H9 (cell line): ENCODE measurements at regions not wholly inside any gene's neighbourhood (a gene's known extent, or its start where the extent isn't known, plus 50 kb on each side); places are given as distances from the start of the nearest gene placed in this dataset.

Experiments
- DNase-seq: peaks from one replicate; pipeline ENCODE4 v3.0.0-alpha.2; 2017
- H2AFZ ChIP-seq: one replicate; pipeline ENCODE4 v1.6.1; 2013; ENCODE audit warnings: mild to moderate bottlenecking, low read length, control low read depth, moderate library complexity
- H2AK5ac ChIP-seq: 2 replicates; pipeline ENCODE4 v1.6.1; 2013; ENCODE audit warnings: low read length, control low read depth, mixed read lengths; ENCODE audit not compliant: insufficient read length
- H2BK120ac ChIP-seq: one replicate; pipeline ENCODE4 v1.6.1; 2013; ENCODE audit warnings: low read depth, mild to moderate bottlenecking, low read length, control low read depth, inconsistent platforms; ENCODE audit not compliant: poor library complexity, severe bottlenecking
- H2BK12ac ChIP-seq: 2 replicates; pipeline ENCODE4 v1.6.1; 2013; ENCODE audit warnings: low read length, control low read depth, mixed read lengths, low read depth; ENCODE audit not compliant: insufficient read length
- H2BK15ac ChIP-seq: 2 replicates; pipeline ENCODE4 v1.6.1; 2013; ENCODE audit warnings: low read depth, low read length, control low read depth
- H2BK20ac ChIP-seq: one replicate; pipeline ENCODE4 v1.6.1; 2013; ENCODE audit warnings: low read depth, mild to moderate bottlenecking, low read length, control low read depth, inconsistent platforms; ENCODE audit not compliant: poor library complexity, severe bottlenecking
- H2BK5ac ChIP-seq: 2 replicates; pipeline ENCODE4 v1.6.1; 2013; ENCODE audit warnings: low read length, control low read depth, mixed read lengths; ENCODE audit not compliant: insufficient read length
- H3K14ac ChIP-seq: 2 replicates; pipeline ENCODE4 v1.6.1; 2013; ENCODE audit warnings: low read length, control low read depth; ENCODE audit not compliant: insufficient read depth
- H3K18ac ChIP-seq: 2 replicates; pipeline ENCODE4 v1.6.1; 2013; ENCODE audit warnings: low read depth, mild to moderate bottlenecking, mixed read lengths, low read length, control low read depth; ENCODE audit not compliant: insufficient read length
- H3K23ac ChIP-seq: 2 replicates; pipeline ENCODE4 v1.6.1; 2013; ENCODE audit warnings: low read length, control low read depth, mixed read lengths, low read depth; ENCODE audit not compliant: insufficient read length
- H3K23me2 ChIP-seq: 2 replicates; pipeline ENCODE4 v1.6.1; 2013; ENCODE audit warnings: low read depth, mild to moderate bottlenecking, mixed read lengths, low read length, control low read depth; ENCODE audit not compliant: insufficient read length, poor library complexity, severe bottlenecking
- H3K27ac ChIP-seq: 2 replicates; pipeline ENCODE4 v1.5.1; 2013; ENCODE audit warnings: low read length, control low read depth, mixed read lengths, low read depth; ENCODE audit not compliant: insufficient read length
- H3K27me3 ChIP-seq: 2 replicates; pipeline ENCODE4 v1.6.1; 2013; ENCODE audit warnings: low read length, control low read depth, inconsistent platforms; ENCODE audit not compliant: insufficient read depth
- H3K4ac ChIP-seq: 2 replicates; pipeline ENCODE4 v1.6.1; 2013; ENCODE audit warnings: low read depth, mild to moderate bottlenecking, control low read depth, inconsistent platforms, low read length, moderate library complexity
- H3K4me1 ChIP-seq: 2 replicates; pipeline ENCODE4 v1.6.1; 2013; ENCODE audit warnings: low read length, control low read depth, inconsistent platforms; ENCODE audit not compliant: insufficient read depth
- H3K4me2 ChIP-seq: 2 replicates; pipeline ENCODE4 v1.6.1; 2013; ENCODE audit warnings: low read length, control low read depth, mixed read lengths; ENCODE audit not compliant: insufficient read length, insufficient read depth
- H3K56ac ChIP-seq: 2 replicates; pipeline ENCODE4 v1.6.1; 2013; ENCODE audit warnings: low read depth, mild to moderate bottlenecking, mixed read lengths, low read length, control low read depth; ENCODE audit not compliant: insufficient read length
- H3K79me1 ChIP-seq: 2 replicates; pipeline ENCODE4 v1.6.1; 2013; ENCODE audit warnings: low read depth, mild to moderate bottlenecking, moderate library complexity, low read length, control low read depth, inconsistent platforms; ENCODE audit not compliant: insufficient read depth, poor library complexity, severe bottlenecking
- H3K79me2 ChIP-seq: 2 replicates; pipeline ENCODE4 v1.6.1; 2013; ENCODE audit warnings: low read length, control low read depth, inconsistent platforms; ENCODE audit not compliant: insufficient read depth
- H3K9ac ChIP-seq: 2 replicates; pipeline ENCODE4 v1.6.1; 2013; ENCODE audit warnings: low read length, control low read depth, mixed read lengths; ENCODE audit not compliant: insufficient read length; ENCODE audit errors: extremely low read depth
- H3K9me3 ChIP-seq: one replicate; pipeline ENCODE4 v1.6.1; 2013; ENCODE audit warnings: low read depth, low read length, inconsistent platforms; ENCODE audit not compliant: control insufficient read depth
- H3T11ph ChIP-seq: one replicate; pipeline ENCODE4 v1.6.1; 2013; ENCODE audit warnings: mild to moderate bottlenecking, low read length, control low read depth, inconsistent platforms
- H4K20me1 ChIP-seq: one replicate; pipeline ENCODE4 v1.6.1; 2013; ENCODE audit not compliant: control insufficient read depth, insufficient read length, insufficient read depth
- H4K5ac ChIP-seq: 2 replicates; pipeline ENCODE4 v1.6.1; 2013; ENCODE audit warnings: low read depth, mild to moderate bottlenecking, mixed read lengths, low read length, control low read depth; ENCODE audit not compliant: insufficient read length
- H4K8ac ChIP-seq: replicated peaks from 2 replicates; pipeline ENCODE4 v1.6.1; 2013; ENCODE audit warnings: low read length, control low read depth, mixed read lengths, low read depth; ENCODE audit not compliant: insufficient read length
- H4K91ac ChIP-seq: 2 replicates; pipeline ENCODE4 v1.6.1; 2013; ENCODE audit warnings: low read depth, mild to moderate bottlenecking, moderate library complexity, mixed read lengths, low read length, control low read depth; ENCODE audit not compliant: insufficient read length
- H3K27ac Mint-ChIP-seq, 3 experiments: 2 replicates in 2 of 3; 3 replicates in 1 of 3; pipeline ENCODE4 v1.8.0; 2020 to 2021; ENCODE audit warnings: mixed read lengths in 3 of 3, mild to moderate bottlenecking in 1 of 3, moderate library complexity in 1 of 3
- H3K27me3 Mint-ChIP-seq: 2 replicates; pipeline ENCODE4 v1.8.0; 2021; ENCODE audit warnings: low read depth, mild to moderate bottlenecking, moderate library complexity, mixed read lengths
- H3K36me3 Mint-ChIP-seq, 3 experiments: 2 replicates in 2 of 3; 3 replicates in 1 of 3; pipeline ENCODE4 v1.8.0; 2020 to 2021; ENCODE audit warnings: low read depth in 3 of 3, mixed read lengths in 3 of 3; ENCODE audit not compliant: insufficient read depth in 1 of 3
- H3K4me1 Mint-ChIP-seq, 2 experiments: 2 replicates each; pipeline ENCODE4 v1.8.0; 2020; ENCODE audit warnings: mixed read lengths in 2 of 2
- H3K4me3 Mint-ChIP-seq, 2 experiments: 2 replicates in 1 of 2; 3 replicates in 1 of 2; pipeline ENCODE4 v1.8.0; 2020 to 2021; ENCODE audit warnings: mild to moderate bottlenecking in 2 of 2, mixed read lengths in 2 of 2, moderate library complexity in 1 of 2
- H3K9me3 Mint-ChIP-seq, 2 experiments: 2 replicates in 1 of 2; 3 replicates in 1 of 2; pipeline ENCODE4 v1.8.0; 2020; ENCODE audit warnings: mild to moderate bottlenecking in 2 of 2, mixed read lengths in 2 of 2, moderate library complexity in 1 of 2
- TF ChIP-seq, protein P1 (sequence below): fragments of 200-600 bp; sonication (generic); conservative IDR thresholded peaks from 3 replicates; pipeline ENCODE4 v1.8.0; 2021; ENCODE audit warnings: antibody characterized with exemption, mild to moderate bottlenecking

DNA sequence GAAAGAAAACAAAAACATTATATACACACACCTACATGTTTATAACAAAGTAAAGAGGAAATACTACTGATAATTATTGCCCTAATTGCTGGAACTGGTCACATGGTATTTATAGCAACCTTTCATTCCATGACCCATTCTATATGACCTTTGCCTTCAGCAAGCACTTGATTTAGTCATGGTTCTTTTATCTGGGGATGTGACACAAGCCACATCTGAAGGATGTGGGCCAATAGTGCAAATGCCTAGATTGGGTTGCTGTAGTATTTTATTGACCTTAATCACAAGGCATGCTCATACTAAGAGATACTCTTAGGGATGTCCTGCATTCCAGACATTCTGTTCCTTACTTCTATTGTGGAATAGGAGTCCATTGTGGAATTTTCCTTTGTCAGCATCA, 723.5 kb upstream of the POM121L12 start:
- no peak overlapping the region for H3K9ac ChIP-seq
- H3K27ac ChIP-seq, result no peak overlapping the region
- H3T11ph ChIP-seq, result no peak overlapping the region
- TF ChIP-seq, protein P1, sequence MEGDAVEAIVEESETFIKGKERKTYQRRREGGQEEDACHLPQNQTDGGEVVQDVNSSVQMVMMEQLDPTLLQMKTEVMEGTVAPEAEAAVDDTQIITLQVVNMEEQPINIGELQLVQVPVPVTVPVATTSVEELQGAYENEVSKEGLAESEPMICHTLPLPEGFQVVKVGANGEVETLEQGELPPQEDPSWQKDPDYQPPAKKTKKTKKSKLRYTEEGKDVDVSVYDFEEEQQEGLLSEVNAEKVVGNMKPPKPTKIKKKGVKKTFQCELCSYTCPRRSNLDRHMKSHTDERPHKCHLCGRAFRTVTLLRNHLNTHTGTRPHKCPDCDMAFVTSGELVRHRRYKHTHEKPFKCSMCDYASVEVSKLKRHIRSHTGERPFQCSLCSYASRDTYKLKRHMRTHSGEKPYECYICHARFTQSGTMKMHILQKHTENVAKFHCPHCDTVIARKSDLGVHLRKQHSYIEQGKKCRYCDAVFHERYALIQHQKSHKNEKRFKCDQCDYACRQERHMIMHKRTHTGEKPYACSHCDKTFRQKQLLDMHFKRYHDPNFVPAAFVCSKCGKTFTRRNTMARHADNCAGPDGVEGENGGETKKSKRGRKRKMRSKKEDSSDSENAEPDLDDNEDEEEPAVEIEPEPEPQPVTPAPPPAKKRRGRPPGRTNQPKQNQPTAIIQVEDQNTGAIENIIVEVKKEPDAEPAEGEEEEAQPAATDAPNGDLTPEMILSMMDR, result no peak
- Mint-ChIP-seq H3K27me3 (no peaks in the 10 kb centered on the region), H3K27ac (no peak overlapping the region), H3K4me3 (no peak overlapping the region), H3K4me1 (no peaks in the 10 kb centered on the region), H3K36me3 (peaks cover 2 to 6% (median 3%) of the 10 kb centered on the region in 3 experiments; a peak in 4 of 7 replicates), H3K9me3 (peaks cover 3 to 7% of the 10 kb centered on the region in 2 experiments; a peak in 4 of 5 replicates)
- H3K27me3 ChIP-seq, result no peaks in the 10 kb centered on the region
- H2BK5ac ChIP-seq, result no peak overlapping the region
- H2BK12ac ChIP-seq, result no peak overlapping the region
- no peak overlapping the region for H3K56ac ChIP-seq
- H4K8ac ChIP-seq, result no peak overlapping the region
- no peak for DNase-seq
- no peak overlapping the region for H3K14ac ChIP-seq
- H4K20me1 ChIP-seq, result no peaks in the 10 kb centered on the region
- H2AK5ac ChIP-seq, result no peak overlapping the region
- no peak overlapping the region for H2BK15ac ChIP-seq
- no peak overlapping the region for H3K18ac ChIP-seq
- H3K4ac ChIP-seq, result no peak overlapping the region
- no peaks in the 10 kb centered on the region for H3K9me3 ChIP-seq
- H3K79me1 ChIP-seq, result no peaks in the 10 kb centered on the region
- H3K23ac ChIP-seq, result no peak overlapping the region
- no peak overlapping the region for H2AFZ ChIP-seq
- no peaks in the 10 kb centered on the region for H3K79me2 ChIP-seq
- no peaks in the 10 kb centered on the region for H3K4me1 ChIP-seq
- no peak overlapping the region for H2BK20ac ChIP-seq
- H4K91ac ChIP-seq, result no peak overlapping the region
- no peaks in the 10 kb centered on the region for H3K23me2 ChIP-seq
- no peak overlapping the region for H2BK120ac ChIP-seq
- H3K4me2 ChIP-seq, result no peak overlapping the region
- H4K5ac ChIP-seq, result no peak overlapping the region
